HG02981 (cell line): ENCODE measurements at regions not wholly inside any gene's neighbourhood (a gene's known extent, or its start where the extent isn't known, plus 50 kb on each side); places are given as distances from the start of the nearest gene placed in this dataset.
"Not testable (repeated sequence)": the region's sequence is repeated elsewhere in the genome, so short reads cannot be mapped to it uniquely, and the experiment has no call there.

Source experiments
- ATAC-seq: cut with Tn5 transposase; IDR thresholded peaks from one replicate; pipeline ENCODE4 v1.9.1; 2021; ENCODE audit warnings: mild to moderate bottlenecking, moderate library complexity; ENCODE audit not compliant: unreplicated experiment

GRCh38 chr6:2611092-2611491 lies 139.6 kb downstream of the MYLK4 start:
- ATAC-seq = no peak

- ATAC-seq = no peak
Measured at GRCh38 chr6:2608503-2608902, 142.2 kb downstream of the MYLK4 start.

- no peak for ATAC-seq
Measured at GRCh38 chr6:2600363-2600762, 150.4 kb downstream of the MYLK4 start.

GRCh38 chr6:2599817-2600216 lies 150.9 kb downstream of the MYLK4 start:
- ATAC-seq = no peak

GRCh38 chr6:2598867-2599266 lies 151.9 kb downstream of the MYLK4 start:
- ATAC-seq = no peak

- no peak for ATAC-seq
Measured at GRCh38 chr6:2597991-2598390, 152.7 kb downstream of the MYLK4 start.

GRCh38 chr6:2597457-2597856 lies 153.3 kb downstream of the MYLK4 start:
- not testable (repeated sequence) for ATAC-seq

- ATAC-seq = no peak
Measured at GRCh38 chr6:2596222-2596621, 154.5 kb downstream of the MYLK4 start.

- ATAC-seq = no peak
Measured at GRCh38 chr6:2594868-2595267, 155.9 kb downstream of the MYLK4 start.

GRCh38 chr6:2593167-2593566 lies 157.6 kb downstream of the MYLK4 start:
- no peak for ATAC-seq

GRCh38 chr6:2589171-2589661 lies 161.5 kb downstream of the MYLK4 start:
- no peak for ATAC-seq

- no peak for ATAC-seq
Measured at GRCh38 chr6:2583459-2583858, 167.3 kb downstream of the MYLK4 start.

GRCh38 chr6:2582268-2582667 lies 168.5 kb downstream of the MYLK4 start:
- ATAC-seq = no peak

- ATAC-seq = no peak
Measured at GRCh38 chr6:2581611-2582010, 169.1 kb downstream of the MYLK4 start.

GRCh38 chr6:2581011-2581410 lies 169.7 kb downstream of the MYLK4 start:
- no peak for ATAC-seq

GRCh38 chr6:2579804-2580570 lies 170.7 kb downstream of the MYLK4 start:
- no peak for ATAC-seq

GRCh38 chr6:2579241-2579761 lies 171.4 kb downstream of the MYLK4 start:
- no peak for ATAC-seq

GRCh38 chr6:2578767-2579166 lies 172.0 kb downstream of the MYLK4 start:
- ATAC-seq = no peak

- ATAC-seq = no peak
Measured at GRCh38 chr6:2576499-2576898, 174.2 kb downstream of the MYLK4 start.

- ATAC-seq = no peak
Measured at GRCh38 chr6:2575236-2575635, 175.5 kb downstream of the MYLK4 start.

GRCh38 chr6:2569420-2569819 lies 181.3 kb downstream of the MYLK4 start:
- ATAC-seq = not testable (repeated sequence)

- ATAC-seq = no peak
Measured at GRCh38 chr6:2566048-2566447, 184.7 kb downstream of the MYLK4 start.

GRCh38 chr6:2565499-2565898 lies 185.2 kb downstream of the MYLK4 start:
- ATAC-seq = no peak
